ENCODE measurements at regions not wholly inside any gene's neighbourhood (a gene's known extent, or its start where the extent isn't known, plus 50 kb on each side); places are given as distances from the start of the nearest gene placed in this dataset.

DNA sequence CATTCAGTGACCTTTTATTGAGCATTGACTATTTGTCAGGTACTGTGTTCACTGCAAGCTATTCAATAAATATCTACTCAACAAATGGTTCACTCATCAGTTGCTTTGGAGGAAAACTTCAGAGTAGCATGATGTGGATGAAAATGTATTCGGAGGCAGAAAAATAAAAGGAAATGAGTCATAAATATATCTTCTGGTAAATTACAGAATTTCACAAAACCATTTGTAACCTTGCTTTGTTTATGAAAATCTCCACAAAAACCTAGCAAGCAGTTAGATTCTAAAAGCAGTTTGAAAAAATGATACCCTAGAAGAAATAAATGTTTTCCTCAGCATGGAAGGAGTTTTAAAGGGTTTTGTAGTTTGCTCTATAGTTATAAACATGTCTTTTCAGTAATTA is 399.6 kb downstream of the LMO7 start:
- no peak overlapping the region for H3K4me3 ChIP-seq
- no peak overlapping the region for H3K27ac ChIP-seq
- no peak for TF ChIP-seq FOXP2 (optimal IDR thresholded peaks at IDR 0.05; ENCODE audit: control extremely low read depth, extremely low read length, insufficient read depth)

DNA sequence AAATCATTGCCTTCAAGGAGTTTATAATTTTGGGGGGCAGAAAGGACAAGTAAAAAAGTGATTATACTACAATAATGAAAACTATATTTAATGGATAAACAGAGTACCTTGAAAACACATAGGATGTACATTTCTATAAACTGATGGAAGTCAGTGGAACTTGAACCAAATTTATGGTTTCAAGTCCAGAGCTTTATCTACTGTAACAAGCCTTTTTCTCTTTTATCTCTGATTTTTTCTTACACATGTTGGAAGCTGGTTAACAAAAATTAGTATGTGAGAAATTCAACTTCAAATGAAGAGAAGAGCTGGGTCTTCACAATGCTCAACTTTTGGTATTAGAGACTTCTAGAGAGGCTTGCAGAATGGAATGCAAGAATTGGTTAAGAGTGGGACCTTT is 393.6 kb downstream of the LMO7 start:
- DNase-seq (ENCODE audit: low read depth, low spot score) = no peak
- H3K27ac ChIP-seq = no peak overlapping the region
- H3K36me3 ChIP-seq (ENCODE audit: insufficient read depth, low read length) = no peaks in the 10 kb centered on the region
- no peak overlapping the region for H3K9ac ChIP-seq (ENCODE audit: insufficient read length)
- no peak overlapping the region for H3K4me3 ChIP-seq
- no peaks in the 10 kb centered on the region for H3K9me3 ChIP-seq (ENCODE audit: low read depth, low read length)
- no peak for TF ChIP-seq POLR2AphosphoS5 (IDR thresholded peaks at IDR 0.05; ENCODE audit: borderline replicate concordance, low read depth, low read length)
- TF ChIP-seq FOXP2 (optimal IDR thresholded peaks at IDR 0.05; ENCODE audit: control extremely low read depth, extremely low read length, insufficient read depth) = no peak
- no peak for TF ChIP-seq EZH2 (IDR thresholded peaks at IDR 0.05)

More for the DNA sequence above, 399.6 kb downstream of the LMO7 start:
- no peak for DNase-seq (ENCODE audit: low read depth, low spot score)
- no peak overlapping the region for H3K9ac ChIP-seq (ENCODE audit: insufficient read length)
- no peaks in the 10 kb centered on the region for H3K36me3 ChIP-seq (ENCODE audit: insufficient read depth, low read length)
- H3K9me3 ChIP-seq (ENCODE audit: low read depth, low read length) = no peaks in the 10 kb centered on the region

DNA sequence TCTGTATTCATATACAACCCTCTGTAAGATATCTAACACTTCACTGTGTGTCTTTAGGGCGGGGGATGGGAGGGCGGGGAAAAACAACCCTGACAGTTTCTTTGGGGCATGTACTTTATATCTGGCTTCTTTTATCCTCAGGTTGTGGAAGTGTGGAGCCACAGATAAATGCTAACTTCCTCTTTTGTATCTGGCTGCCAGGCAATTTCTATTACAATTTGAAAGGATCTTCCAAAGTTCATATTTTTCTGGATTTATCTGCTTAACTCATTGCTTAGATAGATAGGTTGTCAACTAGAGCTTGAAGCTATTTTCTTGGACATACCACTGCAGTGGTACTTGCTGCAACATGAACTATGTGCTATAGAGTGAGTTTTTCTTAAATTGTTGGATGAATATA is 393.0 kb downstream of the LMO7 start:
- TF ChIP-seq FOXP2 (optimal IDR thresholded peaks at IDR 0.05; ENCODE audit: control extremely low read depth, extremely low read length, insufficient read depth) (no peak), POLR2AphosphoS5 (IDR thresholded peaks at IDR 0.05; ENCODE audit: borderline replicate concordance, low read depth, low read length) (no peak), EZH2 (IDR thresholded peaks at IDR 0.05) (no peak)
- Histone ChIP-seq H3K9me3 (ENCODE audit: low read depth, low read length) (no peaks in the 10 kb centered on the region), H3K27ac (no peak overlapping the region), H3K4me3 (no peak overlapping the region), H3K36me3 (ENCODE audit: insufficient read depth, low read length) (no peaks in the 10 kb centered on the region), H3K9ac (ENCODE audit: insufficient read length) (no peak overlapping the region)
- no peak for DNase-seq (ENCODE audit: low read depth, low spot score)

DNA sequence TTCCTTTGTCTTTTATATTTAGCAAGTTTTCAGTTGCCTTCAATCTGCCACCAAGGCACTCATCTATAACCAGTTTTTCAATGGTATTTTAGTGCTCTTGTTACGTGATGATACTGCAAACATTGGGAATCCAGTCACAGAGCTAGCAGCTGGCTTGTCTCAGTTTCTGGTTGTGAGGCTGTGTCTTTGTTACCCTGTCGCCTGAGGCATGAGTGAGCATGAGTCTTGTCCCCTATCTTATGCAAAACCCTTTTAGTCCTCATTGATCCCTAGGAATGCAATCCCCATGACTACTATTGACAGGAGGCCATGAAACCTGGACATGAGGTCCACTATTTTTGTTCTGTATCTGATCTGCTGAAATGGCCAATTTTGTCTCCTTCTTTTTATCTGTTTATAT is 391.0 kb downstream of the LMO7 start:
- TF ChIP-seq POLR2AphosphoS5 (IDR thresholded peaks at IDR 0.05; ENCODE audit: borderline replicate concordance, low read depth, low read length) (no peak), FOXP2 (optimal IDR thresholded peaks at IDR 0.05; ENCODE audit: control extremely low read depth, extremely low read length, insufficient read depth) (no peak), EZH2 (IDR thresholded peaks at IDR 0.05) (no peak)
- DNase-seq (ENCODE audit: low read depth, low spot score) = no peak
- no peaks in the 10 kb centered on the region for H3K36me3 ChIP-seq (ENCODE audit: insufficient read depth, low read length)
- H3K4me3 ChIP-seq = no peak overlapping the region
- H3K27ac ChIP-seq = no peak overlapping the region
- H3K9ac ChIP-seq (ENCODE audit: insufficient read length) = no peak overlapping the region
- no peaks in the 10 kb centered on the region for H3K9me3 ChIP-seq (ENCODE audit: low read depth, low read length)

GRCh38 chr13:76025392-76025791 is 389.3 kb downstream of the LMO7 start:
- DNase-seq (ENCODE audit: low read depth, low spot score) = no peak
- Histone ChIP-seq H3K27ac (no peak overlapping the region), H3K36me3 (ENCODE audit: insufficient read depth, low read length) (no peaks in the 10 kb centered on the region), H3K9me3 (ENCODE audit: low read depth, low read length) (no peaks in the 10 kb centered on the region), H3K4me3 (no peak overlapping the region), H3K9ac (ENCODE audit: insufficient read length) (no peak overlapping the region)
- TF ChIP-seq POLR2AphosphoS5 (IDR thresholded peaks at IDR 0.05; ENCODE audit: borderline replicate concordance, low read depth, low read length) (no peak), EZH2 (IDR thresholded peaks at IDR 0.05) (no peak), FOXP2 (optimal IDR thresholded peaks at IDR 0.05; ENCODE audit: control extremely low read depth, extremely low read length, insufficient read depth) (no peak)

- no peak overlapping the region for H3K9ac ChIP-seq (ENCODE audit: insufficient read length)
- no peak overlapping the region for H3K4me3 ChIP-seq
- H3K9me3 ChIP-seq (ENCODE audit: low read depth, low read length) = no peaks in the 10 kb centered on the region
- TF ChIP-seq FOXP2 (optimal IDR thresholded peaks at IDR 0.05; ENCODE audit: control extremely low read depth, extremely low read length, insufficient read depth) (no peak), EZH2 (IDR thresholded peaks at IDR 0.05) (no peak), POLR2AphosphoS5 (IDR thresholded peaks at IDR 0.05; ENCODE audit: borderline replicate concordance, low read depth, low read length) (no peak)
- H3K27ac ChIP-seq = no peak overlapping the region
- no peak for DNase-seq (ENCODE audit: low read depth, low spot score)
- no peaks in the 10 kb centered on the region for H3K36me3 ChIP-seq (ENCODE audit: insufficient read depth, low read length)
Observed at GRCh38 chr13:76024151-76024550, 388.0 kb downstream of the LMO7 start.

DNA sequence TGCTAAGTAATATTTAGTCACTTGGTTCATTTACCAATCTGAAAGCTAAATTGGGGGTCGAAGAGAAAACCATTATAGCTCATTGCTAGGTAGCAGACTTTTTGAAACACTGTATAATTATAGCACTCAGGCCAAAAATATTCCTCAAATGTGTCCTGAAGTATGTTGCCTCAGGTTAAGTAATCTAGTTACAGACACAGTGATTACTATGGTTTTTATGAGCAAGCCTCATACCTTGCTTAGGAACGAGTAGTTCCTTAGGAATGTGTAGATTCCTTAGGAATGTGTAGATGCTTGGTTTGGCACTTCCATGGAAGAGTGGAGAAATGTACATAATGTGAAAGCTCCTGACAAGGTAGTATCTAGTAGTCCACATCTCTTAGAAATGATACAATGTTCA is 387.5 kb downstream of the LMO7 start:
- TF ChIP-seq FOXP2 (optimal IDR thresholded peaks at IDR 0.05; ENCODE audit: control extremely low read depth, extremely low read length, insufficient read depth) (no peak), EZH2 (IDR thresholded peaks at IDR 0.05) (no peak), POLR2AphosphoS5 (IDR thresholded peaks at IDR 0.05; ENCODE audit: borderline replicate concordance, low read depth, low read length) (no peak)

DNA sequence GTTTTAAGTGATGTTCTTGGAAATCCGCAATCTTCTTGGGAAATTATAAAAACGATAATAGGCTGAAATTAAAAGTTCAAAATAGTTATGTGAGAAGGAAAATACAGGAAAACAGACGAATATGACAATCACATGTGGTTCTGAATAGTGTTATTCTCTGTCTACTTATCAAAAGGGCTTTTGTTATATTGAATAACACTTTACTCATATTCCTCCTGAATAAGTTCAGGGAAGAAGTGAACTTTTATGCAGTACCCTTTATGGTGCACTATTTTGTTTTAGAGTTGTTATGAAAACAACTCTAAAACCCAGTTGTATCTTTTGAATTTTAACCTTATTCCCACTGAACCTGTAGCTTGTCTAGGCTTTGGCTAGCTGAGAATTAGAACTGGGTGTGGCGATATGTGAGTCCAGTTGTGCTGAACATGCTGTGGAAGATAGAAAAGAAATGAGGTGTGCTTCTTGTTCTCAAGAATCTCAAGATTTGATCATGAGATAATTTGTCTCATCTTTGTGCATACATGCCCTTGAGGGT is 384.4 kb downstream of the LMO7 start:
- no peak overlapping the region for H3K9ac ChIP-seq (ENCODE audit: insufficient read length)
- H3K36me3 ChIP-seq (ENCODE audit: insufficient read depth, low read length) = no peaks in the 10 kb centered on the region
- DNase-seq (ENCODE audit: low read depth, low spot score) = no peak
- H3K4me3 ChIP-seq = no peak overlapping the region
- no peaks in the 10 kb centered on the region for H3K9me3 ChIP-seq (ENCODE audit: low read depth, low read length)
- H3K27ac ChIP-seq = no peak overlapping the region
- TF ChIP-seq POLR2AphosphoS5 (IDR thresholded peaks at IDR 0.05; ENCODE audit: borderline replicate concordance, low read depth, low read length) (no peak), EZH2 (IDR thresholded peaks at IDR 0.05) (no peak), FOXP2 (optimal IDR thresholded peaks at IDR 0.05; ENCODE audit: control extremely low read depth, extremely low read length, insufficient read depth) (no peak)

More for the DNA sequence above, 387.5 kb downstream of the LMO7 start:
- no peak for DNase-seq (ENCODE audit: low read depth, low spot score)
- no peak overlapping the region for H3K9ac ChIP-seq (ENCODE audit: insufficient read length)
- H3K27ac ChIP-seq = no peak overlapping the region
- H3K36me3 ChIP-seq (ENCODE audit: insufficient read depth, low read length) = no peaks in the 10 kb centered on the region
- no peak overlapping the region for H3K4me3 ChIP-seq
- no peaks in the 10 kb centered on the region for H3K9me3 ChIP-seq (ENCODE audit: low read depth, low read length)

- no peak overlapping the region for H3K4me3 ChIP-seq
- no peak for DNase-seq (ENCODE audit: low read depth, low spot score)
- H3K27ac ChIP-seq = no peak overlapping the region
- H3K36me3 ChIP-seq (ENCODE audit: insufficient read depth, low read length) = no peaks in the 10 kb centered on the region
- TF ChIP-seq EZH2 (IDR thresholded peaks at IDR 0.05) (no peak), POLR2AphosphoS5 (IDR thresholded peaks at IDR 0.05; ENCODE audit: borderline replicate concordance, low read depth, low read length) (no peak), FOXP2 (optimal IDR thresholded peaks at IDR 0.05; ENCODE audit: control extremely low read depth, extremely low read length, insufficient read depth) (no peak)
- no peak overlapping the region for H3K9ac ChIP-seq (ENCODE audit: insufficient read length)
- no peaks in the 10 kb centered on the region for H3K9me3 ChIP-seq (ENCODE audit: low read depth, low read length)
Observed at GRCh38 chr13:76019421-76020044, 383.4 kb downstream of the LMO7 start.
